ENCODE measurements at regions not wholly inside any gene's neighbourhood (a gene's known extent, or its start where the extent isn't known, plus 50 kb on each side); places are given as distances from the start of the nearest gene placed in this dataset.
A peak's percentile ranks its signal among the peaks of the same experiment; 100 is the strongest.

DNA sequence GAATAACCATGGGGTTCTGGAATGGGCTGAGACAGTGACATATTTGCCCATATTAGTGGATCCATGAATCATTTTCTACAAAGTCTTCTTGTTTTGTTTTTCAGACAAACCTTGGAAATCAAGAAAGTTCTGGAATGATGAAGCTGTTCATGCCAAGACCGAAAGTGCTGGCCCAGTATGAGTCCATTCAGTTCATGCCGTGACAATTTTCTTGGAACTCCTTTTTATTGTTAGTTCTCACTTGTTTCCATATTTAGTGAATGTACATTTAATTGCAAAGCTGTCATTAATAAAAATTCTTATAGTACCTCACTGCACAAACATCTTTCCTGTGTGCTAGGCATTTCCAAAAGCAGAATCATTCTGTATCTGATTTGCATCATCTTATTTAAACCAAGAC lies 100.6 kb upstream of the KCNJ15 start:
- no peak for DNase-seq

DNA sequence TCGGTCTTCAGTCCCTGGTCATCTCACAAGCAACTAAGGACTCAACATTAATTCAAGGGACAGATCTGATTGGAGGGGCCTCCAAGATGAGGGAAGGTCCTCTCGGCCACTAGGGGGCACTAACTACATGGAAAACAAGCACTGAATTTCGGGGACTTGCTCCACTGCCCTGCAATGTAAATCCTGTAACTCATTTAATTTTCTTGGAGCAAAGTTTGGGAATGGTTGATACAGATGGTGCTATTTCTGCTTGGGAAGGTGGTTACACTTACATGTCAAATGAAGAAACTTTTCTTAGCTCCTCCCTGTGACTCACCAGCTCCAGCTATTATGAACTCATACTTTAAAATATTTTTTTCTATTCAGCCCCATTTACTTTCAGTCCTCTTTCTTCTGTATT lies 97.4 kb upstream of the KCNJ15 start:
- peak; percentile 64 for DNase-seq

DNA sequence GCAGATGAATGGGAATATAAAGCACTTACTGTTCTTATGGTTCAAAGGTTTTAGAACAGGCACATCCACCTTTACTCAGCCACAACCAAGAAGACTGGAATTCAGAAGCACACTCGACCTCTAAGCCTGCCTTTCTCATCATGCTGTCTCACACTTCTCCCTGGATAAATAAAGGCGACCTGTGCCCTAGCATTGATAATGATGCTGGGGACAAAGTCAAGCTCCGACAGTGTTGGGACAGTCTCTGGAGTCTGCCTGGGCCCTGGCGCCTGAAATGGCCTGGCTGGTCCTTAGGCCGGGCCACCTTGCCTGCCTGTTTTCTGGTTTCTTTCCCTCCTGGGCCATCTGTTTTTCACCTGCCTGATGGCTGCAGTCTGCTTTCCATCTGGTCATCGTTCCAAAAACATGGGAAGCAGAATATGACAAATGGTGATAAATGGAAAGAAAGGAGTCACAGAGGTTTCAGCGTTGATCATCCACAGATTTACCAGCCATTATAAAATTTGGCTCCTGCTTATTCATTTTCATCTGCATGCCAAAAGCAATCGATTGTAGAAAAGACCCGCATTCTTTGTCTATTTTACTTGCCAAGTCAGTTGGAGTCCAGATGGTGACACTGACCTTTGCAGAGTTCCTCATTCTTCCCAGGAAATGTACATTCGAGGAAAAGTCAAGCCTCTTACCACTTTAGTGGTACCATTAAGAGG lies 91.2 kb upstream of the KCNJ15 start:
- DNase-seq = no peak

DNA sequence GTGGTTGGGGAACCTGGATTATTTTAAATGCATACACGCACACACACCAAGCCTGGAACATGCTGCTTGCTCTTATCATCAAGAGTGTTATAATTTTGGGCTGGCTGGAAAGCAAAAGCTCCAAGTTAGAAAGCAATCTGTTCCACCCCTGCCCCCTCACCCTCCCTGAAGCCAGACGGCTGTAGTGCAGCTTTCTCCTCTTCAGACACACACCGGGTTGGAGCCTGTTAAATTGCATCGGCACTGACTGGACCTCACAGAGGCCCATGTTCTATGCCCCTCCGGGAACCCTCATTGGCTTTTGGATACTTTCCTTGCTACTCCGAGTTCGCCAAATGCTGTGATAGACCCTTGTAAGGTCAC lies 90.6 kb upstream of the KCNJ15 start:
- no peak for DNase-seq

DNA sequence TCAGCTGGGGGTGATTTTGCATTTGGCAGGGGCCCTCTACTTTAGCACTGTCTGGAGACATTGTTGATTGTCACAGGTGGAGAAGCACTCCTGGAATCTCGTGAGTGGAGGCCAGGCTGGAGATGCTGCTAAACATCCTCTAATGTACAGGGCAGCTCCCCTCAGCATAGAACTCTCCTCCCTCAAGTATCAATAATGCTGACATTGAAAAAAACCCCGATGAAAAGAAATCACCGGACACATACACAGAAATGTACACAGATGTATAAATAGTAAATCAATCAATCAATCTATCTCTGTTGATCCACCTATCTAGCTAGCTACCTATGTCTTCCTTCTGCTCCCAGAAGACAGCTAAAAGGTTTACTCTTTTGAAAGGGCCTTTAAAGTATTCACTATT lies 89.4 kb upstream of the KCNJ15 start:
- no peak for DNase-seq

DNA sequence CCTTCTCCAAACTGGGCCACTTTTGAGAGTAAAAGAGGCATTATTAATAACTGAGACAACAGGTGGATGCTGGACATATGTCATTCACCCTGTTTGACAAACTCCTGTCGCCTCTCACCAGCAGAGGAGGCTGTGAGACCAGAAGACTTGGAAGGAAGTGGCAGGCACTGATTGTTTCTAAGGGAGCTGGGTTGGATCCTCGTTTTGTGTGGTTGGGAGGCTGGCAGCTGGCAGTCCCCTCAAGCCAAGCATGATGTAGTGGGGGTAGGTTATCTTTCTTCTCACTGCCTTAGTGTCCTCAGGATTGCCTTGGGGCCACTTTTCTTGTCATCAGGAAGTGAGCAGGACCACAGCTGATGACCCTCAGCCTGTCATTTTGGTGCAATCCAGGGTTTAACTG lies 86.5 kb upstream of the KCNJ15 start:
- DNase-seq = peak; percentile 59

DNA sequence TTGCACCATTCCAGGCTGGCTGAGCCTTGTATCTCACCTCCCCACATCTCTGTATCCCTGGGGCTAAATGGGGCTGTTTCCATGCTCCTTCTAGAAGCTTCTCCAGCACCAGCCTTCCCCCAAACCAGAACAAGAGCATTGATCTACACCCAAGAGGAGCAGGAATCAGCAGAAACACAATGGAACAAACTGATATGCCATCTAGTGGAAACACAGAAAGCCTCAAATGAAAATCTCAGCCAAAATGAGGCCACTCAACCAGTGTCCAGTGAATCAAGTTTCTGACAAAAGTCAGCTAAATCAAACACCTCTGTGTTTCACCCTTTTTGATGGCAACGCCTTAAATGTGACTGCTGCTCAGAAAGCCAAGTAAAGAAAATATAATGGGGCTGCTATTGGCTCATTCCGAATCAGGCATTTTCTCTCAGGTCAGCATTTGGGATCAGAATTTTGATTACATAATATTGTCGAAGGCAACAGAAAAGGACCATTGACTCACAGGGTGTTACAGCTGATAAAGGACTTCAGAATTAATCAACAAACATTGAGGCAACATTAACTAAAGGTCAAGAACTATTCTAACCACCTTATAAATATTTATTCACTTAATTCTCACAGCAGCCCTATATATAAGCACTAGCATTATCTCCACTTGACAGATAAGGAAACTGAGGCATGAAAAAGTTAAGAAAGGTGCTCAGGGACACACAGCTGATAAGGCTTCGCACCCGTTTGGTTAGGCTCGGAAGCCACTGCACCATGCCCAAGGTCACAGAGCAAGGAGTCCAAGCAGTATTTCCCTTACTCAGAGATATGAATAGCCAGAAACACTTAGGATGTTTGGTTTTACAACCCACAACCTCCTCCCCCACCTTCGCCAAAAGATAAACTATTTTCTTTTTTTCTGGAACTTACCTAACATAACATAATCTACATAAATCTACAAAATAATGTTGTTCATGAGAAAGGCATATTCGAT lies 85.8 kb upstream of the KCNJ15 start:
- no peak for DNase-seq

DNA sequence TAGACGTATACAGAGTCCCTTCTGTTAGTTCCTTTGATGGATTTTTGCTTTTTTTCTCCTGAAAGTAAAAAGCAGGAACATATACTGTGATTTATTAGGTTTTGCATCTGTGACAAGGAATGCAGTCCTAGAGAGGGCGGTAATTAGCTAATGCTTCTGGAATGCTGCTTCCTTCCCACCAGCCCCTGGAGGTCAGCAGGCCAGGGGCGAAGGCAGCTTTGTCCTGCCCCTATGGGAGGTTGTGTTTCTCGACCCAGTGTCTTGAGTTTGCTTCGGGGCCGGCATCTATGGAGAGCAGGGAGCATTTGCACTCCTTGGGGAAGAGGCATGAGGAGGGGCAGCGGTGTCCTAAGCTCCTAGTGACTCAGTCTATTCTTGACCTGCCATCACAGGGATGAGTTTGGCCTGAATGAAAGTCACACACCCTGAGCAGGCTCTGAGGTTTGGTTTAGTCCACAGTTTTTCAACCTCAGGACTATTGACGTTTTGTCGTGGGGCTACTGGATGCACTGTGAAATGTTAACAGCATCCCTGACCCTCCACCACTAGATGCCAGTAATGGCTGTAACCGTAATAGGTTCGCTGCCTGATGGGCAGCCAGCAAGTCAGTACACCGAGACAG lies 85.0 kb upstream of the KCNJ15 start:
- no peak for DNase-seq

DNA sequence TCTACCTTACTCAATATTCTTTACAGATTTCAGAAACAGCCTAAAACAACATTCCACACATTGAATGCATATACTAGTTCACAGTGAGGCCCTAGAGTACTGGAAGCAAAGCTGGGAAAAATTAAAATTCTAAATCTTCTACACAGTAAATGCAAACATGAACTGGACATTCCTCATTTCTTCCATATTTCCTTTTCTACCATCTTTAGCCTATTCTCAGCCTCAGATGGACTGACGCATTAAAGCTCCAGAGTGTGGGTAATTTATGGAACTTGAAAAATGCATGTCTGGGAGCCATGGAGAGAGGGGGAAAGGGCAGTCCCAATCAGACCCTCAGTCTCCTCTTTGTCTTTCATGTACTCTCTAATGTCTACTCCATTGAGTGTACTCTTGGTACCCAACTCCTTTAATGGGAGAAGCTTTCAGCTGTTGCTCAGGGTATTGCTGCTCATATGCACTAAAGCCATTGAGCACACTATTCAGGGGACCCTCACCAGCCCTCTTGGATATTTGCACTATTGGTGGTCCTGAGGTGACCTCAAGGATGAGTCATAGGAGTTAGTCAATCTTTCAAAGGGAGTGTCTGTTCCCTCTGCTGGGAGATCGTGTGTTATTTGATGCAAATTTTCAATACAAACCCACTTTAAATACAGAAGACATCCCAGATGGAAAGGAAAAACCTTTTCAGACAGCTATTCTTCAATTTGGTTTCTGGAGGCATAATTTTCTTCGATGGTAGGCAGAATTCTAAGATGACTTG lies 83.3 kb upstream of the KCNJ15 start:
- DNase-seq = no peak

DNA sequence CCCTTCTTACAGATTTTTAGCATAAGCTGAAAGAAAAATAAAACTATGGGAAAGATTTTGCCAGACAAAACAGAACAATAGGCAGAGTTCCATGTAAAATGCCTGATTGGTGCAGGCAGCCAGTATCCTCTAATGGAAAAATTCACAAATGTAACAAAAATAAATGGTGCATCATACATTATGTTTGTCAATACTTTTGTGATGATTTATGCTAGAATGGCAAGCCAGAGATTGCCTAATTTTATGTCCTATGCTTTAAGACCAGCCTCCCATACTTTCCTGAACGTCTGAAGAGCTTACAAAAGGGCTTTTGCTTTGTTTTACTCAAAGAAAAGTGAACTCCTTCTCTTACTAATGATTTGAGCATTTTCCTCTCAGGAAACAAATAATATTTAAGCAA lies 81.5 kb upstream of the KCNJ15 start:
- peak; percentile 17 for DNase-seq

DNA sequence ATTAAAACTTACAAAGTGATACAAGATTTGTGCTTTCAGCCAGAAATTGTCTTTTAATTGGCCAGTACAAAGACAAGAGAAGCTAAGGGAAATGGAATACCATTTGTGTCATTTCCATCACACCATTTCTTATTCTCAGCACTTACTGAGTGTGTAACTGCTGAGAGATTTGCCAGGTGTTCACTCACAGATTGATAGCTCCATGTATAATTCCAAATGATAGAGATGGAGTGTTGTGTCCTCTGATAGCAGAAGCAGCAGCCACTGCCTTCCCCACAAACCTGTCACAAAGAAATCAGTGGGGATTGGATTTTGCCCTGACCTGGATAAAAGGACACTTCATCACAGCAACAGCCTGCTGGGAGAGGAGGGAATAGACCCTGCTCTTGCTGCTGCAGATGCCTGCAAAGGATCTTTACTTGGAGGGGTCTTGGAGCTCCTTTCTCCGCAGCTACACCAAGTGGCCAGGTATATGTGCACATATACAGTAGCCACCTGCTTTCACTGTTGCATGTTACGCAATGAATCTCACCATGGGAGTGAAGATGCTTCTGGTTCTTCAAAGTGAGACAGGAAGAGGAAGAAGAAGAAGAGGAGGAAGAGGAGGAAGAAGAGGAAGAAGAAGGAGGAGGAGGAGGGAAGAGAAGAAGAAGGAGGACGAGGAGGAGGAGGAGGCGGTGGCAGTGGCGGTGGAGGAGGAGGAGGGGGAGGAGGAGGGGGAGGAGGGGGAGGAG lies 78.7 kb upstream of the KCNJ15 start:
- no peak for DNase-seq

DNA sequence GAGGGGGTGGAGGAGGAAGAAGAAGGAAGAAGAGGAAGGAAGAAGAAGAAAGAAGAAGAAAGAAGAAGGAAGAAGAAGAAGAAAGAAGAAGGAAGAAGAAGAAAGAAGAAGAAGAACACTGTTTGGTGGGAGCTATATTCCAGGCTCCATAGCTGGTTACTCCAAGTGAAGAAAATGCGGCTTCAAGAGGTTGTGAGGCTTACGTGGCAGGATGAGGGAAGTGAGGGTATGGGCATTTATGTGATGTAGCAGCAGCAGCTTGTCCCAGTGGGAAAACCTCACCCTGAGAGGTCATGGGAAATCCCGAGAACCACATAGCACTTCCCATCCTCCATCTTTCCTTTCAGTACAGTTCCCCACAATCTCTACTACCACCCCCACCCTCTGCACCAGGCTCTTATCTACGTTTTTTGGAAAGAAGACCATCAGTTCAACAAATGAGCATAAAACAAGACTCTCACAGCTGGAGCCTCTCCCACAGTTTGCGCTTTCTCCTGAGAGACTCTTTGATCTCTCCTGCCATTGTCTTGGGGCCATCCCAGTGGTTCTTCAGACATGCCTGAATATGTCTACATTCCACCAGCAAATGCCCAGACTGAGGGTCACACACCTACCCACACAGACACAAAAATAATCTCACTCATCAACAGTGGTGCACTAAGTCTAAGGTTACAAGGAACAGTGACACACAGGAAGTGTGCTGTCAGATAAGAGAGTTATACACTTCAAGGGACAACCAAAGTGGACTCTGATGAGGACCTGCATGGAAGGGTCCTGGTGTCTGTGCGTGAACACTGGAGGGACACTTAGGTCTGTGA lies 77.9 kb upstream of the KCNJ15 start:
- DNase-seq = no peak

DNA sequence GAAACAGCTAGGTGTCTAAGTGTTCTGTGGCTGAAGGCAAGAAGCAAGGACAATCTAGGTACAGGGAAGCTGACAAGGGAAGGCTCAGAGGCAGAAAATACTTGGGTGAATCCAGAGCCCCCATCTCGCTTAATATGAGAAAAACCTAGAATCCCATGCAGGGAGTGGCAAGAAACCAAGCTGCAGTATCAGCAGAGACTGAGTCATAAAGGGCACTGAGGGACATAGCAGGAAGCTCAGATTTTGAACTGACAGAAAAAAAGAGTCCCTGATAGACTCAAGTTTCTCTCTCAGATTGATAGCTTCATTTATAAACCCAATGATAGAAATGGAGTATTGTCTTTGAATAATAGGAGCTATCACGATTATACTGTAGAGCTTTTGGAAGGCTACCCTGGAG lies 77.3 kb upstream of the KCNJ15 start:
- DNase-seq = peak; percentile 22

DNA sequence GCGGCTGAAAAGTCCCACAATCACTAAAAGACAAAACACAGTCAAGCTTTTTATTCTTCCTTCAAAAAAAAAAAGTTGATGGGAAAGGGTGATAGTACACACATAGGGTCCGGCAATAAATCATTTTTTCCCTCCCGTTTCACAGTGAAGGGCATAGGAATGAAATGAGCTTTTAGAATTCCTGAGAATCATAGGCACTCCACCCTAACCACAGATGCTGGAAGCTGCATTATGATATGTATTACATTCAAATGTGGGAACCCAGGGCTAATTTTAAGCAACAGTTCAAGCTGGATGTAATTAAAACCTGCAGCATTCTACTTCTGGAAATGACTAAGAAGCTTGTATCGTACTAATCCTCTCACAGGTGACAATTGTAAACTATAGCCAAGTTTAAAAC lies 75.7 kb upstream of the KCNJ15 start:
- DNase-seq = no peak

DNA sequence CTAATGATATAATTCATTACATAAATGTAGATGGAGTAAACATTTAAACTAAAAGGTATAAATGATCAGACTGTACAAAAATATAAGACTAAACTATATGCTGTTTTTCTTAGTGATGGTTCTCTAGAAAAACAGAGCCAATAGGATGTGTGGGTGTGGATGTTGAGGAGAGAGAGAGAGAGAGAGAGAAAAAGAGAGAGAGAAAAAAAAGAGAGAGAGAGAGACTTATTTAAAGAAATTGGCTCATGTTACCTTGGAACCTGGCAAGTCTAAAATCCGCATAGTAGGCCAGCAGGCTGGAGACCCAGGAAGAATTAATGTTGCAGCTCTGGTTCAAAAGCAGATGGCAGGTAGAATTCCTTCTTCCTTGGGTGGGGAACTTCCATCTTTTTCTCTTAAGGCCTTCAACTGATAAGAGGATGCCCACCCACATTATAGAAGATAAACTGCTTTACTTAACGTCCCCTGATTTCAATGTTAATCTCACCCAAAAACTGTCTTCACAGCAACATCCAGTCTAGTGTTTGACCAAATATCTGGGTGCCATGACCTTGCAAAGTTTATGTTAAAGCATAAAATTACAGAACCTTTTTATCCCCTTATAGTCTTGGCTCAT lies 74.3 kb upstream of the KCNJ15 start:
- no peak for DNase-seq

DNA sequence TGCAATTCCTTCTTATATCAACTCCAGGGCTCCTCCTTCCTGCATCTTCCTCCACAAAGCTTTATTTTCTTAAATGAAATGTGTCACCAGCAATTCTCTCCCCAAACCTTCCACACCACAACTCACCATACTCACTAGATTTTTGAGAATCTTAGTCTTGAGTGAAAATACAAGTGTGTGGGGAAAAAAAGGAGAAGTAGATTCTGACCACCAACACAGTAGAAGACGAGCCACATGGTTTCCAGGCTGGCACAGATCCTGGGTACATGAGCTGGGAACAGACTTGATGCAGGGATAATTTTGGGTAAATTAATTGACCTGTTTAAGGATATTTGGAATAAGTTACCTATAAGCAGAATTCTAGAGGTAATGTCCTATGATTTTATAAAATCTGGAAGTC lies 72.8 kb upstream of the KCNJ15 start:
- peak; percentile 36 for DNase-seq

DNA sequence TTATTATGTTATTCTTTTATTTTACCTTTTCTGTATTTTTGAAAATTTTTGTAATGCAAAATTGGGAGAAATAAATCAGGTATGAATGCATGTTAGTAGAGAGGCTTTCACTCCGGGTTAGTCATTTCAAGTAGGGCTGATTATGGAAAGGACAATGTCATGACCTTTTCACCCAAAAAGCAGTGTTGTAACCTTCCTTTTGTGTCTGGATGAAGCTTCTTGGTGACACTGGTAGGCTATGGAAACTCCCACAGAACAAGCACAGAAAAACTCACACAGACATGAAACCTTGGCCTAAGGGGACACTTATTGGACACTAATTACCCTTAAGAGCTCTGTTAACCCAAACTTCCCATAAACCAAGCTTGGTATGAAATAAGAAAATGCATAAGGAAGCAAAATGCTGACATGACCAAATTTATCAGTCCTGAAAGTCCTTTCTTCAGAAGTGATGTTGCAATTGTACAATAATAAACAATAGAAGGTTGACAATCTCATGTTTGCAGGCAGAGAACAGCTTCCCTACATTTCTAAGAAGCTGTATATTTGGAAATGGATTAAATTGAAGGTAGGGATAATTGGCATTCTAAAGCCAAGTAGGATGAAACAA lies 70.0 kb upstream of the KCNJ15 start:
- peak; percentile 31 for DNase-seq

DNA sequence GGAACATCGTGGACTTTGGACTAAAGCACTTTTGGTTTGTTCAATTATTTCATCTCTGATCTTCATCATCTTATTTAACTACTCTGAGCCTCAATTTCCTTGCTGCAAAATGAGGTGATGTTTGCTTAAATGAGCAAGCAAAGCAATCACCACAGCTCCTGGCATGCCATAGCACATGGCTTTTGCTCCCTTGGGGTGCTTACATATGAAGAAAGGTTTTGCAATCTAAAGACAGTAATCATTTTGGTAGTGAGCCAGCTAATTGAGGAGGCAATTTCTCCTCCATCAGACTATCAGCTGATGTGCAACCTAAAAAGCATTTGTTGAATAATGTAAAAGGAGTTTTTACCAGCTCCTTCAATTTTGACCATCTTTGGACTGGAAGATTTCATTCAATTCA lies 68.8 kb upstream of the KCNJ15 start:
- DNase-seq = no peak

DNA sequence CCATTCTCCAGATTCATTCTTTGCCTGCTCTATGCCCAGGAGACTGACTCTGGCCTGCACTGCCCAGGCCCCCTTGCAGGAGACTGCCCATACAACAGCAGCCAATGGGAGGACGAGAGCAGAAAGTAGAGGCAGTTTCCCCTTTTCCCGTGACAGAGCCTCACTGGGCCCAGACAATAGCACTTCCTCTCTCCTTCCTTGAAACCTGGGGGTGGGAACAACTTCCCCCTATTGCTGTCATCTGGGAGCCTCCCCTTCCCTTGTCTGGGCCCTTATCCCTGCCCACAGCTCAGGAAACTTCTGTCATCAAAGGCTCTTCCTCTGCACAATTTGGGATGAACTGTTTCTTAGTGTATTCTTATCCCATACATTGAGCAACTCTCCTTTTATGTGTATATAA lies 60.8 kb upstream of the KCNJ15 start:
- DNase-seq = peak; percentile 71

DNA sequence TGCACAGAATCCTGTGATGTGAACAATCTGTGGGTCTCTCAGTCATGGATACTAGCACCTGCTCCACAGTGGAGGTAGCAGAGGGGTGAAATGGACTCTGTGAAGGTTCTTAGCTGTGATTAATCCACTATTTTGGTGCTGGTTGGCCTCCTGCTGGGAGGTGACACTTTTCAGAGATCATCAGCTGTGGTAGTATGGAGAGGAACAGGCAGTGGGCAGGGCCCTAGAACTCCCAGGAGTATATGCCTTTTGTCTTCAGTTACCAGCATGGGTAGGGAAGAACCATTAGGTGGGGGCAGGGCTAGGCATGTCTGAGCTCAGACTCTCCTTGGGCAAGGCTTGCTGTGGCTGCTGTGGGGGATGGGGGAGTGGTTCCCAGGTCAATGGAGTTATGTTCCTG lies 54.0 kb upstream of the KCNJ15 start:
- no peak for DNase-seq

DNA sequence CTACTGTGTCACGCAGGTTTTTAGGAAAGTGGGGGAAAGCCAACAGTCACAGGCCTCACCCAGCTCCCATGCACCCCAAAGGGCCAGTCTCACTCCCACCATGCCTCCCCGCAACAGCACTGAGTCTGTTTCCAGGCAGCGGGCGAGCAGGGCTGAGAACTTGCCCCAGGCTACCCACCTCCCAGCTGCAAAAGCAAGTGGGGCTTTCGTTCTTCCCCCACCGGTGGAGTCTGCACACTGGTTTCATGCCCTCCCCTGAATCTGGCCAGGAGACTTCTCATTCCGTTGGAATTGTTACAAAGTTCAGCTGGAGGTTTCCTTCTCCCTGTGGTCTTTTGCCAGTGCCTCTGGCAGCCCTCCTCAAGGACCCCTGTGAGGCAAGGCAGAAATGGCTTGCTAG lies 53.6 kb upstream of the KCNJ15 start:
- DNase-seq = no peak
